ENCODE measurements at regions not wholly inside any gene's neighbourhood (a gene's known extent, or its start where the extent isn't known, plus 50 kb on each side); places are given as distances from the start of the nearest gene placed in this dataset.
A peak's percentile ranks its signal among the peaks of the same experiment; 100 is the strongest.

- H2AFZ ChIP-seq (ENCODE audit: low read depth, low read length), result no peak overlapping the region
- H3K36me3 Mint-ChIP-seq (ENCODE audit: low read depth, unreplicated experiment), result no peaks in the 10 kb centered on the region
- FAIRE-seq, result no peak
Measured at GRCh38 chr12:77299001-77299400, 233.6 kb upstream of the E2F7 start.

GRCh38 chr12:77294016-77294415 lies 228.6 kb upstream of the E2F7 start:
- Histone ChIP-seq H3K9me3 (ENCODE audit: insufficient read depth, low read depth, low read length) (no peaks in the 10 kb centered on the region), H3K4me1 (ENCODE audit: insufficient read depth, low read length) (peaks cover 7% of the 10 kb centered on the region), H3K36me3 (ENCODE audit: insufficient read depth, low read length) (no peaks in the 10 kb centered on the region), H3K79me2 (ENCODE audit: insufficient read depth, low read length) (no peaks in the 10 kb centered on the region), H2AFZ (ENCODE audit: low read depth, low read length) (peak overlapping the region; percentile 22), H4K20me1 (ENCODE audit: insufficient read depth, low read length) (no peaks in the 10 kb centered on the region), H3K4me3 (ENCODE audit: insufficient read depth, low read depth, low read length) (no peak overlapping the region), H3K27me3 (ENCODE audit: insufficient read depth, low read length) (no peaks in the 10 kb centered on the region), H3K9ac (ENCODE audit: low read length) (no peak overlapping the region), H3K4me2 (ENCODE audit: low read length) (peak overlapping the region; percentile 51), H3K27ac (ENCODE audit: low read depth, low read length) (peak overlapping the region; percentile 49)
- no peaks in the 10 kb centered on the region for H3K4me1 Mint-ChIP-seq (ENCODE audit: low read depth, unreplicated experiment)
- peak; percentile 50 for DNase-seq (ENCODE audit: low read depth)
- peak; percentile 20 for FAIRE-seq
- H3K4me3 Mint-ChIP-seq (ENCODE audit: unreplicated experiment), result no peak overlapping the region
- no peak overlapping the region for H3K27ac Mint-ChIP-seq (ENCODE audit: unreplicated experiment)
- no peaks in the 10 kb centered on the region for H3K36me3 Mint-ChIP-seq (ENCODE audit: low read depth, unreplicated experiment)
- peaks cover under 1% of the 10 kb centered on the region for H3K27me3 Mint-ChIP-seq (ENCODE audit: low read depth, unreplicated experiment)
- H3K9me3 Mint-ChIP-seq (ENCODE audit: unreplicated experiment), result peaks cover 7% of the 10 kb centered on the region
- no peak for TF ChIP-seq CTCF (IDR thresholded peaks at IDR 0.05; ENCODE audit: insufficient read depth, low read depth, low read length)
- no peak for TF ChIP-seq EZH2 (IDR thresholded peaks at IDR 0.05; ENCODE audit: insufficient read depth, low read length)

More at GRCh38 chr12:77299001-77299400, 233.6 kb upstream of the E2F7 start:
- Mint-ChIP-seq H3K4me1 (ENCODE audit: low read depth, unreplicated experiment) (peaks cover 8% of the 10 kb centered on the region), H3K27ac (ENCODE audit: unreplicated experiment) (no peak overlapping the region), H3K27me3 (ENCODE audit: low read depth, unreplicated experiment) (no peaks in the 10 kb centered on the region), H3K4me3 (ENCODE audit: unreplicated experiment) (no peak overlapping the region), H3K9me3 (ENCODE audit: unreplicated experiment) (peaks cover 2% of the 10 kb centered on the region)
- Histone ChIP-seq H3K4me2 (ENCODE audit: low read length) (no peak overlapping the region), H3K79me2 (ENCODE audit: insufficient read depth, low read length) (no peaks in the 10 kb centered on the region), H4K20me1 (ENCODE audit: insufficient read depth, low read length) (no peaks in the 10 kb centered on the region), H3K9me3 (ENCODE audit: insufficient read depth, low read depth, low read length) (no peaks in the 10 kb centered on the region), H3K36me3 (ENCODE audit: insufficient read depth, low read length) (no peaks in the 10 kb centered on the region), H3K27ac (ENCODE audit: low read depth, low read length) (no peak overlapping the region), H3K4me3 (ENCODE audit: insufficient read depth, low read depth, low read length) (no peak overlapping the region), H3K4me1 (ENCODE audit: insufficient read depth, low read length) (peaks cover 16% of the 10 kb centered on the region), H3K27me3 (ENCODE audit: insufficient read depth, low read length) (no peaks in the 10 kb centered on the region), H3K9ac (ENCODE audit: low read length) (no peak overlapping the region)
- peak; percentile 30 for DNase-seq (ENCODE audit: low read depth)
- no peak for TF ChIP-seq CTCF (IDR thresholded peaks at IDR 0.05; ENCODE audit: insufficient read depth, low read depth, low read length)
- no peak for TF ChIP-seq EZH2 (IDR thresholded peaks at IDR 0.05; ENCODE audit: insufficient read depth, low read length)

DNA sequence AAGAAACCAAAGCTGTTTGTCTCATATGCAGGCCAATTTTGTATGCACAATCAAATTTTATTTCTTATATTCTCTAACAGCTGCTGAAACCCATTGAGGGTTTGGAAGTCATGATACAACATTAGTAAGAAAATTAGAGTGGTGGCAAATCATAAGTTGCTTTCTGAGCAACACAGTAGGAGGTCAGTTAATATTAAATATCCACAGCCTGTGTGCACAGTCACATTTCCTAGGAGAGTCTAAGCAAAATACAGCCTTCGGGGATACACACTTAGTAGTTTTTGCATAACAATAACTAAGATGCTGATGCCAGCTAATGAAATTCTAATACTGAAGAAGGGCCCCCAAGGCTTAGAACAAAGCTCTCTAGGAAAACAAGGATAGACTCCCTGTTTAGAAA lies 209.6 kb upstream of the E2F7 start:
- Mint-ChIP-seq H3K4me1 (ENCODE audit: low read depth, unreplicated experiment) (no peaks in the 10 kb centered on the region), H3K9me3 (ENCODE audit: unreplicated experiment) (no peaks in the 10 kb centered on the region), H3K27ac (ENCODE audit: unreplicated experiment) (no peak overlapping the region), H3K36me3 (ENCODE audit: low read depth, unreplicated experiment) (no peaks in the 10 kb centered on the region), H3K4me3 (ENCODE audit: unreplicated experiment) (no peak overlapping the region), H3K27me3 (ENCODE audit: low read depth, unreplicated experiment) (no peaks in the 10 kb centered on the region)
- H2AFZ ChIP-seq (ENCODE audit: low read depth, low read length), result no peak overlapping the region
- no peak for TF ChIP-seq CTCF (IDR thresholded peaks at IDR 0.05; ENCODE audit: insufficient read depth, low read depth, low read length)
- no peak for TF ChIP-seq EZH2 (IDR thresholded peaks at IDR 0.05; ENCODE audit: insufficient read depth, low read length)
- FAIRE-seq, result no peak
- no peaks in the 10 kb centered on the region for H4K20me1 ChIP-seq (ENCODE audit: insufficient read depth, low read length)
- H3K4me3 ChIP-seq (ENCODE audit: insufficient read depth, low read depth, low read length), result no peak overlapping the region
- no peaks in the 10 kb centered on the region for H3K79me2 ChIP-seq (ENCODE audit: insufficient read depth, low read length)
- H3K9me3 ChIP-seq (ENCODE audit: insufficient read depth, low read depth, low read length), result no peaks in the 10 kb centered on the region
- H3K36me3 ChIP-seq (ENCODE audit: insufficient read depth, low read length), result no peaks in the 10 kb centered on the region
- no peak for DNase-seq (ENCODE audit: low read depth)
- no peak overlapping the region for H3K27ac ChIP-seq (ENCODE audit: low read depth, low read length)
- H3K9ac ChIP-seq (ENCODE audit: low read length), result no peak overlapping the region
- no peak overlapping the region for H3K4me2 ChIP-seq (ENCODE audit: low read length)
- H3K27me3 ChIP-seq (ENCODE audit: insufficient read depth, low read length), result no peaks in the 10 kb centered on the region
- H3K4me1 ChIP-seq (ENCODE audit: insufficient read depth, low read length), result no peaks in the 10 kb centered on the region

All from astrocyte (in vitro differentiated cells and primary cell).